GM19324 (cell line): ENCODE measurements at regions not wholly inside any gene's neighbourhood (a gene's known extent, or its start where the extent isn't known, plus 50 kb on each side); places are given as distances from the start of the nearest gene placed in this dataset.
"Not testable (repeated sequence)": the region's sequence is repeated elsewhere in the genome, so short reads cannot be mapped to it uniquely, and the experiment has no call there.

Experiments used
- ATAC-seq: cut with Tn5 transposase; IDR thresholded peaks from one replicate; pipeline ENCODE4 v1.9.1; 2021; ENCODE audit warnings: mild to moderate bottlenecking, moderate library complexity; ENCODE audit not compliant: unreplicated experiment, low FRiP score

GRCh38 chr4:124952601-124953000, 240.1 kb upstream of the ANKRD50 start:
- ATAC-seq: no peak

- no peak for ATAC-seq
These were observed 236.6 kb upstream of the ANKRD50 start for GRCh38 chr4:124948976-124949597.

GRCh38 chr4:124947622-124948265, 235.2 kb upstream of the ANKRD50 start:
- ATAC-seq: no peak

- no peak for ATAC-seq
These were observed 234.2 kb upstream of the ANKRD50 start for GRCh38 chr4:124946696-124947095.

GRCh38 chr4:124945422-124945821, 232.9 kb upstream of the ANKRD50 start:
- no peak for ATAC-seq

- ATAC-seq: no peak
These were observed 231.4 kb upstream of the ANKRD50 start for GRCh38 chr4:124943938-124944337.

GRCh38 chr4:124943145-124943889, 230.8 kb upstream of the ANKRD50 start:
- ATAC-seq: no peak

- no peak for ATAC-seq
These were observed 228.7 kb upstream of the ANKRD50 start for GRCh38 chr4:124941267-124941666.

GRCh38 chr4:124940387-124940786, 227.9 kb upstream of the ANKRD50 start:
- no peak for ATAC-seq

GRCh38 chr4:124939908-124940307, 227.4 kb upstream of the ANKRD50 start:
- no peak for ATAC-seq

GRCh38 chr4:124938836-124939235, 226.3 kb upstream of the ANKRD50 start:
- no peak for ATAC-seq

GRCh38 chr4:124937993-124938392, 225.5 kb upstream of the ANKRD50 start:
- no peak for ATAC-seq

- no peak for ATAC-seq
These were observed 223.9 kb upstream of the ANKRD50 start for GRCh38 chr4:124936427-124936826.

GRCh38 chr4:124934916-124935315, 222.4 kb upstream of the ANKRD50 start:
- no peak for ATAC-seq

GRCh38 chr4:124933521-124933920, 221.0 kb upstream of the ANKRD50 start:
- ATAC-seq: no peak

GRCh38 chr4:124932447-124932846, 219.9 kb upstream of the ANKRD50 start:
- no peak for ATAC-seq

- no peak for ATAC-seq
These were observed 218.5 kb upstream of the ANKRD50 start for GRCh38 chr4:124931050-124931449.

- not testable (repeated sequence) for ATAC-seq
These were observed 210.2 kb upstream of the ANKRD50 start for GRCh38 chr4:124922748-124923147.

- no peak for ATAC-seq
These were observed 206.1 kb upstream of the ANKRD50 start for GRCh38 chr4:124918559-124919122.

GRCh38 chr4:124915073-124915472, 202.5 kb upstream of the ANKRD50 start:
- no peak for ATAC-seq

- ATAC-seq: no peak
These were observed 200.7 kb upstream of the ANKRD50 start for GRCh38 chr4:124913237-124913636.
